ENCODE measurements at regions not wholly inside any gene's neighbourhood (a gene's known extent, or its start where the extent isn't known, plus 50 kb on each side); places are given as distances from the start of the nearest gene placed in this dataset.

GRCh38 chr1:178025613-178026356 is 55.9 kb upstream of the SEC16B start:
- no peaks in the 10 kb centered on the region for H3K27me3 ChIP-seq
- no peak for TF ChIP-seq CTCF (IDR thresholded peaks at IDR 0.05)
- intact Hi-C loops (cut with DNase I), result loop anchor here in 2 of 10 donors (5.0 to 10.0 kb wide), 2 partner anchors 257 to 259 kb away; no protein-coding TSS in a partner anchor
- peaks cover 0 to 14% (median 0%) of the 10 kb centered on the region in 9 donors for H3K4me1 ChIP-seq
- no peaks in the 10 kb centered on the region for H3K9me3 ChIP-seq
- H3K27ac ChIP-seq, result no peak overlapping the region
- DNase-seq, result no peak
- no peak overlapping the region for H3K4me3 ChIP-seq
- 92 to 94% methylated on average over 9 of the region's 9 CpGs for WGBS, 2 donors
- no peak for ATAC-seq
- H3K36me3 ChIP-seq, result peaks cover 0 to 73% (median 15%) of the 10 kb centered on the region in 9 donors

GRCh38 chr1:178028841-178029481 is 59.1 kb upstream of the SEC16B start:
- TF ChIP-seq CTCF (IDR thresholded peaks at IDR 0.05), result no peak
- intact Hi-C loops (cut with DNase I), result loop anchor here in 2 of 10 donors (5.0 to 10.0 kb wide), 2 partner anchors 253 to 256 kb away; no protein-coding TSS in a partner anchor
- 29 to 49% methylated on average over 7 of the region's 7 CpGs for WGBS, 2 donors
- no peaks in the 10 kb centered on the region for H3K9me3 ChIP-seq
- H3K27me3 ChIP-seq, result no peaks in the 10 kb centered on the region
- ATAC-seq, result peak in 7 of 8 donors; percentile 34 to 79 (median 41)
- peak overlapping the region in 6 of 10 donors; percentile 1 to 78 (median 34) for H3K27ac ChIP-seq
- H3K4me3 ChIP-seq, result no peak overlapping the region
- DNase-seq, result no peak
- H3K36me3 ChIP-seq, result peaks cover 0 to 49% (median 4%) of the 10 kb centered on the region in 9 donors
- H3K4me1 ChIP-seq, result peaks cover 2 to 30% (median 21%) of the 10 kb centered on the region in 9 donors

- Histone ChIP-seq H3K9me3 (no peaks in the 10 kb centered on the region), H3K27ac (peak overlapping the region in 3 of 10 donors; percentile 1 to 78 (median 22)), H3K27me3 (no peaks in the 10 kb centered on the region), H3K36me3 (peaks cover 0 to 34% (median 0%) of the 10 kb centered on the region in 9 donors), H3K4me3 (no peak overlapping the region), H3K4me1 (peaks cover 2 to 39% (median 30%) of the 10 kb centered on the region in 9 donors)
- no peak for ATAC-seq
- no peak for DNase-seq
- TF ChIP-seq CTCF (IDR thresholded peaks at IDR 0.05), result no peak
- intact Hi-C loops (cut with DNase I), result loop anchor here (1.0 to 10.0 kb wide), 9 partner anchors 64 to 272 kb away; partner anchors contain the start of gene RASAL2 (in 4 of the 10)
- WGBS, 2 donors, result 73 to 85% methylated on average over 3 of the region's 3 CpGs
Measured at GRCh38 chr1:178030467-178030866, 60.6 kb upstream of the SEC16B start.

- peaks cover 0 to 25% (median 0%) of the 10 kb centered on the region in 9 donors for H3K36me3 ChIP-seq
- intact Hi-C loops (cut with DNase I), result loop anchor here (2.0 to 10.0 kb wide), 10 partner anchors 61 to 270 kb away; partner anchors contain the start of gene RASAL2 (in 4 of the 10)
- DNase-seq, result peak; percentile 73 to 95
- peak; percentile 81 to 93 (median 89) for TF ChIP-seq CTCF (IDR thresholded peaks at IDR 0.05)
- H3K4me3 ChIP-seq, result no peak overlapping the region
- ATAC-seq, result peak; percentile 42 to 96 (median 88)
- peak overlapping the region in 2 of 10 donors; percentile 14 to 16 for H3K27ac ChIP-seq
- no peaks in the 10 kb centered on the region for H3K27me3 ChIP-seq
- peaks cover 2 to 41% (median 33%) of the 10 kb centered on the region in 9 donors for H3K4me1 ChIP-seq
- no peaks in the 10 kb centered on the region for H3K9me3 ChIP-seq
Measured at GRCh38 chr1:178031856-178032320, 62.0 kb upstream of the RASAL2 start.
